Thyroid gland (tissue), 4 donors: ENCODE measurements at regions not wholly inside any gene's neighbourhood (a gene's known extent, or its start where the extent isn't known, plus 50 kb on each side); places are given as distances from the start of the nearest gene placed in this dataset.

Experiments
- CTCF ChIP-seq, 6 experiments: fragments of 200-600 bp in 3 of 6; fragments of 450-650 bp in 3 of 6; sonication (generic) in 3 of 6; IDR thresholded peaks; one replicate each; pipeline ENCODE4 v1.5.1; 2016 to 2019; ENCODE audit warnings: antibody characterized with exemption in 6 of 6, mild to moderate bottlenecking in 2 of 6, inconsistent platforms in 1 of 6, moderate library complexity in 1 of 6
- POLR2A ChIP-seq, 2 donors: fragments of 450-650 bp; IDR thresholded peaks; one replicate each; pipeline ENCODE4 v1.6.1; 2017; ENCODE audit warnings: antibody characterized with exemption in 2 of 2, mild to moderate bottlenecking in 2 of 2, moderate library complexity in 1 of 2

- TF ChIP-seq CTCF (IDR thresholded peaks at IDR 0.05) (no peak), POLR2A (IDR thresholded peaks at IDR 0.05) (no peak)
Measured at GRCh38 chr4:173879509-173879908, 349.5 kb upstream of the HAND2 start.
